GM13976 (cell line): ENCODE measurements at regions not wholly inside any gene's neighbourhood (a gene's known extent, or its start where the extent isn't known, plus 50 kb on each side); places are given as distances from the start of the nearest gene placed in this dataset.

Experiments used
- DNase-seq: peaks from one replicate; pipeline ENCODE4 v3.0.0; 2012; ENCODE audit warnings: low spot score
- in situ Hi-C: fragments of 300-500 bp; cut with MboI; formaldehyde crosslinking; loops from one replicate; pipeline ENCODE4 v1.12.0; 2022; ENCODE audit warnings: low sequenced_read_pairs, mixed read lengths, inconsistent platforms; ENCODE audit not compliant: unreplicated experiment
- TF ChIP-seq, protein P1 (sequence below): IDR thresholded peaks from 2 replicates; pipeline ENCODE4 v1.5.1; 2012; ENCODE audit warnings: borderline replicate concordance, mild to moderate bottlenecking; ENCODE audit not compliant: insufficient read depth; ENCODE audit errors: extremely low read depth, missing control alignments, control extremely low read depth

DNA sequence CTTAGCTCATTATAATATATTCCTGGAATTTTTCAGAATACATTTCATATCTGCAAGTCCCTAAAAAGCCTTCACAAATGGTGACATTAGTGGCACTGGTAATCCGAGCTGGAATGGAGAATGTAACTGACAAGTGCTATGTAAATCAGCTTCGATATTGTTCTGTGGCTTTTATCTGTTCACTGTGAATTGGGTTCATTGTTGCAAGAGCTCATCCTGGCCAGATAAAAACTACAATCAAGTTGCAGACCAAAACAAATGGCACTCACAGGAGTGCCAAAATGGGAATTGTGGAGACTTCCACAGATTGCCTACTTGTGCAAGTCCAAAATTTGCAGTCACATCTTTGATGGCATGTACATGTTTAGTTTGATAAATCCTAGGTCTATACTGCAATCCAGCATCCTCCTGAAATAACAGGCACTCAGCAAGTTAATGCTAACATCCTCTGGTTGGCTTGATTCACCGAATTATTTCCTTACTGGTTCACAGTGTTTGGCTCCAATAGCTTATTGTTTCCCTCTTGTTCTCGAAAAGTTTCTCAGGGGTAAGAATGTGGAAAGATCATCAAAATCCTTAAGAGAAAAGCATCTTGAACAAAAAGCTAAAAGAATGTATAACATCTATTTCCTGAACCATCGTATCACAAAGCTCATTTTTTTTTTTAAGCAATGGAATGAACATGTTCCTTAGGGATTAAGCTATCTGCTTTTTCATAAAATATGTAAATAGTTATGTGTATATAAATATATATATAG, 904.9 kb downstream of the CENPC start:
- in situ Hi-C loops = no loop called here
- TF ChIP-seq, protein P1, sequence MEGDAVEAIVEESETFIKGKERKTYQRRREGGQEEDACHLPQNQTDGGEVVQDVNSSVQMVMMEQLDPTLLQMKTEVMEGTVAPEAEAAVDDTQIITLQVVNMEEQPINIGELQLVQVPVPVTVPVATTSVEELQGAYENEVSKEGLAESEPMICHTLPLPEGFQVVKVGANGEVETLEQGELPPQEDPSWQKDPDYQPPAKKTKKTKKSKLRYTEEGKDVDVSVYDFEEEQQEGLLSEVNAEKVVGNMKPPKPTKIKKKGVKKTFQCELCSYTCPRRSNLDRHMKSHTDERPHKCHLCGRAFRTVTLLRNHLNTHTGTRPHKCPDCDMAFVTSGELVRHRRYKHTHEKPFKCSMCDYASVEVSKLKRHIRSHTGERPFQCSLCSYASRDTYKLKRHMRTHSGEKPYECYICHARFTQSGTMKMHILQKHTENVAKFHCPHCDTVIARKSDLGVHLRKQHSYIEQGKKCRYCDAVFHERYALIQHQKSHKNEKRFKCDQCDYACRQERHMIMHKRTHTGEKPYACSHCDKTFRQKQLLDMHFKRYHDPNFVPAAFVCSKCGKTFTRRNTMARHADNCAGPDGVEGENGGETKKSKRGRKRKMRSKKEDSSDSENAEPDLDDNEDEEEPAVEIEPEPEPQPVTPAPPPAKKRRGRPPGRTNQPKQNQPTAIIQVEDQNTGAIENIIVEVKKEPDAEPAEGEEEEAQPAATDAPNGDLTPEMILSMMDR = no peak
- no peak for DNase-seq

DNA sequence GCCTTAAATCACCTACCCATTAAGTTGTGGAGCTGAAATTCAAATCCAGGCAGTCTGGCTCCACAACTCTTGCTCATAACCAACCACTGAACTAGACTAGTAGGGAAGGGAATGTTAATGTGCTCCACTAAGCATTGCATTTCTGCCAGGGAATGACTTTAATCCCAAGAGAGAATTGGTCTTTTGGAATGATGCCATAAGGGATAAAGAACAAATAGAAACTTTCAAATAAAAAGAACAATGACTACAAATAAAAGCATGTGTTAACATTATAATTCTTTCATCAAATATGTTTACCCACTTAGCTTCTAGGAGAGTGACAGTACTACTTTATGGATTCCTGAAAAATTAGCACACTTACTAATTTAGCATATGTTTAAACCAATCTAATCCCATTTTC, 905.9 kb downstream of the CENPC start:
- no peak for DNase-seq
- TF ChIP-seq, protein P1 = no peak
- in situ Hi-C loops = no loop called here

DNA sequence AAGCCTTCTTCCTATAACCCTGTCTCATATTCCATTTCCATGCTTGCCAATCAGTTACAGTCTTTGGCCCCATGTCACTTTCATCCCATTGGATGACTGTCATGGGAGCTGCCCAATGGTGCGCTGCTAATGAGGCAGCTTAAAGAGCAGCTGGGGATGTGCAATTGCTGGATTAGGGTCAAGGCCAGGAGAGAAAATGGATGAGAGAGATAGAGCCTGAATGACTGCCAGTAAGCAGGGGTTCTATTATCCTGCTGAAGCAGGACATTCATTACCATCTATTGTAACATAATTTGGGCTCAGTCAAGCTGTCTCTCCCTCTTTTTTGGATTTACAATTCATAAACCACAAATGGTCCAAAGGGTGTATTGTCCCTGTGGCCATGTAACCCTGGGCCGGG, 909.0 kb downstream of the CENPC start:
- TF ChIP-seq, protein P1 = no peak
- in situ Hi-C loops = no loop called here
- no peak for DNase-seq

DNA sequence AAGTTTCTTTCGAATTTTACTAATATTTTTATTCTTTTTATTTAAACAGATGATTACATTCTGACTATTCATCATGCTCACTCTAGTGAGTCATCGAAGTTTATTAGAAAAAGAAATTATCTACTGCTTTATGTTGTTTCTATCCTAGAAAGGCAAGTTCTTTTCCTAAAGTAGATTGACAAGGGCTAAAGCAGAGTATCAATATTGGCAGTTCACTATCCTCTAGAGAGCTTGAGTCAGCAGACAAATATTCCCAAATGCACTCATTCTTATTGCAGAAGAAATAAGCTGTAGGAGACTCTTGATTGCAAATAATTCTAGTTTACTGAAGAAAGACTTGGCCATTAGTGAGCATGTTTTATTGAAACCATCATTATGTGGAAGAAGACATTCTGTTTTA, 911.8 kb downstream of the CENPC start:
- TF ChIP-seq, protein P1 = no peak
- no peak for DNase-seq
- in situ Hi-C loops = no loop called here

DNA sequence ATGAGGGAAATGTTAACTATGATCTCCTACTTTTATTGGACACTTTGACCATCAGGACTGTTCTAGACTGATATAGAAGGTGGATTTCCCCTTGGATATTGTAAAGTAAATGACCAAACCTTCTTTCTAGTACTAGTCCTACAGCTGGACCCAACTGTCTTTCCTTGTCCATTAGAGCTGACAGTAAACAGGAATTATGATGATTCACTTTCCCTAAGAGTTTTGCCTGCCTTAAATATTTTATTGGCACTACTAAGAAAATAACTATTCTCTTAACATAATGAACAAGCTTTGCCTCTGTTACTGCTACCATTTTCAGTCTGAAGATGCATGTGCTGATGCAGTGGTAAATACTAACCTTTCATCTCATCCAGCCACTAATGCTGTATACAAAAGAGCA, 915.4 kb downstream of the CENPC start:
- in situ Hi-C loops = no loop called here
- no peak for DNase-seq
- TF ChIP-seq, protein P1 = no peak

DNA sequence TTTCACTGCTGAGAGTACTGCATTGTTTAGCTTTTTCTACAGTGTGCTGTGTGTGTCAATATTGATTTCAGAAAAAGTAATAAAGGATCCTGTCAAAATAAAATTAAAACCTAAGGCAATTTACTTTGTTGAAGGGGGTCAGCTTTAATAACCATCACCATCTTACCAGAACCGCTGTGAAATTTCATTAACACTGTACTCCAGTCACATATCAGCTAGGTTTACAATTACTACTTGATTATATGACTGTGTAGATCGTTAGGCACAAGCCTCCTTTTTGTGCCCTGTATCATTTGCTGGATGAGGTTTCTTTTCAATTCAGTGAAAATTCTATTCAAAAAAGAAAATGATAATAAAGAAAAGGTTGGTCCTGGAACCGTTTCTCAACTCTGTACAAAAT, 917.2 kb downstream of the CENPC start:
- TF ChIP-seq, protein P1 = no peak
- in situ Hi-C loops = no loop called here
- no peak for DNase-seq
